ENCODE measurements at regions not wholly inside any gene's neighbourhood (a gene's known extent, or its start where the extent isn't known, plus 50 kb on each side); places are given as distances from the start of the nearest gene placed in this dataset.
"Not testable (repeated sequence)": the region's sequence is repeated elsewhere in the genome, so short reads cannot be mapped to it uniquely, and the experiment has no call there.

DNA sequence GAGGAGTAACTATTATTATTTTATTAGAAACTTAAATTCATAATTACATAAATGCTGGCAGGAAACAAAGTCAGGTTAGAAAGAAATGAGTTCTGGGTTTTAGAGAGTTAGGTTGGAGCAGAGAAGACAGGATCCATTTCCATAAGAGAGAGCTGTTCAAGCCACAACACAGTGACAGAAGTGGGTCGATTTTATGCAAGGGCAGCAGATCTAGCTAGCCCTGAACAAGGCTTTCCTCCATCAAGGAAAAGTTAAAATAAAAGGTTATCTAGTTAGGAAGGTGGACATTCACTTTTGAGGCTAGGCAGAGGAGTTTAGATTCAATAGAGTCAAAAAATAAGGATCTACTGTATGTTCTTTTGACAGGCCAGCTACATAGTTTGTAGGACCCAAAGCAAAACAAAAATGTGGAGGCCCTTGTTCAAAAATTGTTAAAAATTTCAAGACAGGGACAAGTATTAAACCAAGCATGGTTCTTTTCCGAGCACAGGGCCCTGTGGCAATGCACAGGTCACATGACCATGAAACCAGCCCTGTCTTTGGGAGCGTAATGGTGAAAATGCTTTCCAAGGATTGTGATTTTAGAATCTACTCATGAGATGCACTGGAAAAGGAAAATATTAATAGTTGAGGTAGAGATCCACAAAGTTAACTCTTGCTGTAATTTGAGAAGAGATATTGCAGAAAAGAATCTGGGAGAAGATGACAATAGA, 91.2 kb upstream of the CREB1 start:
- Histone ChIP-seq H3K4me1 (ENCODE audit: insufficient read depth) (no peaks in the 10 kb centered on the region), H3K9me3 (ENCODE audit: low read depth) (no peaks in the 10 kb centered on the region), H3K4me3 (no peak overlapping the region), H3K79me2 (ENCODE audit: insufficient read depth) (no peaks in the 10 kb centered on the region), H4K20me1 (ENCODE audit: insufficient read depth) (no peaks in the 10 kb centered on the region), H3K36me3 (ENCODE audit: low read depth) (no peaks in the 10 kb centered on the region), H3K27me3 (replicated peaks; ENCODE audit: insufficient read depth) (no peaks in the 10 kb centered on the region), H3K27ac (no peak overlapping the region), H3K9ac (no peak overlapping the region), H3K4me2 (ENCODE audit: unreplicated experiment) (no peak overlapping the region), H3F3A (ENCODE audit: insufficient read depth) (no peaks in the 10 kb centered on the region), H3K9me2 (ENCODE audit: insufficient read depth) (no peaks in the 10 kb centered on the region), H2AFZ (no peak overlapping the region)
- no peak for DNase-seq
- no peak for TF ChIP-seq EZH2phosphoT487 (IDR thresholded peaks at IDR 0.05; ENCODE audit: insufficient read depth, low read depth)
- no peak for TF ChIP-seq EZH2 (IDR thresholded peaks at IDR 0.05; ENCODE audit: insufficient read depth, poor library complexity, severe bottlenecking)
- WGBS, 2 experiments (ENCODE audit: low coverage in 1 of 2, low lambda C conversion rate in 2 of 2, missing lambda C conversion rate in 2 of 2) = 80 to 84% methylated on average over 3 of the region's 3 CpGs
- in situ Hi-C loops (cut with MboI) = no loop called here

DNA sequence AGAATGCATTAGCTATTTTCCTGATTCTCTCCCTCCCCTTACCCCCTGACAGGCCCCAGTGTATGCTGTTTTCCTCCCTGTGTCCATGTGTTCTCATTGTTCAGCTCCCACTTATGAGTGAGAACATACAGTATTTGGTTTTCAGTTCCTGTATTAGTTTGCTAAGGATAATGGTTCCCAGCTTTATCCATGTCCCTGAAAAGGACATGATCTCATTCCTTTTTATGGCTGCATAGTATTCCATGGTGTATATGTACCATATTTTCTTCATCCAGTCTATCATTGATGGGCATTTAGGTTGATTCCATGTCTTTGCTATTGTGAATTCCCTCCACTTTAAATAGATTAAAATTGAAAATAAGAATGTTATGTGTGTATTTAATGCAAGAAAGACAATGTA, 89.9 kb upstream of the CREB1 start:
- H3K27ac ChIP-seq; in situ Hi-C loops (cut with MboI); H3K27me3 ChIP-seq (replicated peaks; ENCODE audit: insufficient read depth); H3K9ac ChIP-seq; H2AFZ ChIP-seq; DNase-seq; H3K9me2 ChIP-seq (ENCODE audit: insufficient read depth); H3K9me3 ChIP-seq (ENCODE audit: low read depth); H3K4me1 ChIP-seq (ENCODE audit: insufficient read depth); H3K4me2 ChIP-seq (ENCODE audit: unreplicated experiment); H3K79me2 ChIP-seq (ENCODE audit: insufficient read depth); H4K20me1 ChIP-seq (ENCODE audit: insufficient read depth); H3F3A ChIP-seq (ENCODE audit: insufficient read depth); H3K4me3 ChIP-seq; H3K36me3 ChIP-seq (ENCODE audit: low read depth): not testable (repeated sequence)

DNA sequence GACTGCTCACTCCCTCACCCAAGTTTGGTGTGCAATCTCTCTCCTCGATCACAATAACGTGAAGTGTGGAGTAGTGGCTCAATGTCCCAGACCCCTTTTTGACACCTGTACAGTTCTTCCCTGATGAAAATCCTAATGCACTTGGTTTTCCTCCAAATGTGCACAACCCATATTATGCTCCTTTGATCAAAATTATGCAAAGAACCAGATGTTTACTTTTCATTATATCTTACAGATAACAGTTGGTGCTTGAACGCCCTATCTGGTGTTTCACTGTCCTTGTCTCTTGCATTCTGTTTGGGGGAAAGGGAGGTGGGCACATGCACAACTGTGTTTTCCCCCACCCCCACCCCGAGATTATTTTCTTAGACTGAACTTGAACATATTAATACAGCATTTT, 85.0 kb upstream of the CREB1 start:
- no peak overlapping the region for H3K27ac ChIP-seq
- H3K79me2 ChIP-seq (ENCODE audit: insufficient read depth) = no peaks in the 10 kb centered on the region
- H3K4me3 ChIP-seq = no peak overlapping the region
- 90 to 93% methylated on average over 4 of the region's 4 CpGs for WGBS, 2 experiments (ENCODE audit: low coverage in 1 of 2, low lambda C conversion rate in 2 of 2, missing lambda C conversion rate in 2 of 2)
- no peaks in the 10 kb centered on the region for H3K36me3 ChIP-seq (ENCODE audit: low read depth)
- TF ChIP-seq EZH2 (IDR thresholded peaks at IDR 0.05; ENCODE audit: insufficient read depth, poor library complexity, severe bottlenecking) (no peak), EZH2phosphoT487 (IDR thresholded peaks at IDR 0.05; ENCODE audit: insufficient read depth, low read depth) (no peak)
- no peaks in the 10 kb centered on the region for H3K27me3 ChIP-seq (replicated peaks; ENCODE audit: insufficient read depth)
- in situ Hi-C loops (cut with MboI) = no loop called here
- H3K4me1 ChIP-seq (ENCODE audit: insufficient read depth) = peaks cover 13% of the 10 kb centered on the region
- no peak overlapping the region for H2AFZ ChIP-seq
- no peaks in the 10 kb centered on the region for H4K20me1 ChIP-seq (ENCODE audit: insufficient read depth)
- H3K9me2 ChIP-seq (ENCODE audit: insufficient read depth) = no peaks in the 10 kb centered on the region
- no peaks in the 10 kb centered on the region for H3K9me3 ChIP-seq (ENCODE audit: low read depth)
- no peak overlapping the region for H3K4me2 ChIP-seq (ENCODE audit: unreplicated experiment)
- no peak overlapping the region for H3K9ac ChIP-seq
- no peak for DNase-seq
- 0 out of 2 replicates have a peak, but pooled peaks cover 6% of the 10 kb centered on the region for H3F3A ChIP-seq (ENCODE audit: insufficient read depth)

DNA sequence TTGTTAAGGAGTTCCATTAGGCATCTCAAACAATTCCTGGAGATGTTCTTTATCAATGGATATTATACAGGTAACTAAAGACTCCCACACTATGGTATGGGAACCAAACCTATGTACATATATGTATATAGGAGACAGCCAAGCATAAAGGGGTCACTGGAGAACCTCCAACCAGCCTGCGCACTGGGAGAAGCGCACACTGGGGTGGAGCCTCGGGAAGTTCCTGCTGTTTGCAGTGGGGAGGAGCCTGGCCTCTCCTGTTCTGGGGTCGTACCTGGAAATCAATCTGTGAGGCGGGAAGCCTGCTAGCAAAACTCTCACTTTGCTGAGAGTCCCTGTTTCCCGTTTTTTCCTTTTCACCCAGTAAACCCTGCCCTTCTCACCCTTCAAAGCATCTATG, 83.1 kb upstream of the CREB1 start:
- Histone ChIP-seq H3F3A (ENCODE audit: insufficient read depth) (0 out of 2 replicates have a peak, but pooled peaks cover 6% of the 10 kb centered on the region), H3K4me2 (ENCODE audit: unreplicated experiment) (no peak overlapping the region), H4K20me1 (ENCODE audit: insufficient read depth) (no peaks in the 10 kb centered on the region), H3K36me3 (ENCODE audit: low read depth) (no peaks in the 10 kb centered on the region), H3K9me2 (ENCODE audit: insufficient read depth) (no peaks in the 10 kb centered on the region), H3K9ac (no peak overlapping the region), H3K4me3 (no peak overlapping the region), H2AFZ (no peak overlapping the region), H3K79me2 (ENCODE audit: insufficient read depth) (no peaks in the 10 kb centered on the region), H3K27ac (no peak overlapping the region), H3K4me1 (ENCODE audit: insufficient read depth) (peaks cover 13% of the 10 kb centered on the region), H3K27me3 (replicated peaks; ENCODE audit: insufficient read depth) (no peaks in the 10 kb centered on the region), H3K9me3 (ENCODE audit: low read depth) (no peaks in the 10 kb centered on the region)
- DNase-seq = no peak
- 71 to 74% methylated on average over 6 of the region's 6 CpGs for WGBS, 2 experiments (ENCODE audit: low coverage in 1 of 2, low lambda C conversion rate in 2 of 2, missing lambda C conversion rate in 2 of 2)
- TF ChIP-seq EZH2 (IDR thresholded peaks at IDR 0.05; ENCODE audit: insufficient read depth, poor library complexity, severe bottlenecking) = no peak
- TF ChIP-seq EZH2phosphoT487 (IDR thresholded peaks at IDR 0.05; ENCODE audit: insufficient read depth, low read depth) = no peak
- in situ Hi-C loops (cut with MboI) = no loop called here

DNA sequence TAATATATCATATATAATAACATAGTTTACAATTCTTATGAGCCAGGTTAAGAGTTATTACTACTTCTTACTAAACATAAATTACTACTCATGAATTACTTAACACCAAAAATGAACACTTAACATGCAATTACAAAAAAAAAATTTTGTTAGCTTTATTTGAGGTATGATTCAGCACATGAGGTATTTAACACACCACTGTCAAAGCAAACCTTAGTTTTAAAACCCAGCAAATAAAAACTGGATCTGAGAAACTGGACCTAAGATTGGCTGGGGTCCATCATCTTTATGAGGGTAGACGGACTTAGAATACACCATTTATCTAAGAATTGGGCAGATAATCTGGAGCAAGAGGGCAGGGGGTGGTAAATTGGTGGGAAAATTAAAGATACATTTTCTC, 81.8 kb upstream of the CREB1 start:
- 35 to 46% methylated on average over 1 of the region's 1 CpG for WGBS, 2 experiments (ENCODE audit: low coverage in 1 of 2, low lambda C conversion rate in 2 of 2, missing lambda C conversion rate in 2 of 2)
- Histone ChIP-seq H2AFZ (no peak overlapping the region), H4K20me1 (ENCODE audit: insufficient read depth) (no peaks in the 10 kb centered on the region), H3K9me2 (ENCODE audit: insufficient read depth) (no peaks in the 10 kb centered on the region), H3K27ac (no peak overlapping the region), H3K4me2 (ENCODE audit: unreplicated experiment) (peak overlapping the region; percentile 24), H3K27me3 (replicated peaks; ENCODE audit: insufficient read depth) (no peaks in the 10 kb centered on the region), H3K4me3 (no peak overlapping the region), H3F3A (ENCODE audit: insufficient read depth) (0 out of 2 replicates have a peak, but pooled peaks cover 6% of the 10 kb centered on the region), H3K4me1 (ENCODE audit: insufficient read depth) (peaks cover 13% of the 10 kb centered on the region), H3K79me2 (ENCODE audit: insufficient read depth) (no peaks in the 10 kb centered on the region), H3K9ac (no peak overlapping the region), H3K9me3 (ENCODE audit: low read depth) (no peaks in the 10 kb centered on the region), H3K36me3 (ENCODE audit: low read depth) (no peaks in the 10 kb centered on the region)
- DNase-seq = peak; percentile 33
- TF ChIP-seq EZH2 (IDR thresholded peaks at IDR 0.05; ENCODE audit: insufficient read depth, poor library complexity, severe bottlenecking) = no peak
- no peak for TF ChIP-seq EZH2phosphoT487 (IDR thresholded peaks at IDR 0.05; ENCODE audit: insufficient read depth, low read depth)
- in situ Hi-C loops (cut with MboI) = no loop called here
